ENCODE measurements at regions not wholly inside any gene's neighbourhood (a gene's known extent, or its start where the extent isn't known, plus 50 kb on each side); places are given as distances from the start of the nearest gene placed in this dataset.
"Not testable (repeated sequence)": the region's sequence is repeated elsewhere in the genome, so short reads cannot be mapped to it uniquely, and the experiment has no call there.

DNA sequence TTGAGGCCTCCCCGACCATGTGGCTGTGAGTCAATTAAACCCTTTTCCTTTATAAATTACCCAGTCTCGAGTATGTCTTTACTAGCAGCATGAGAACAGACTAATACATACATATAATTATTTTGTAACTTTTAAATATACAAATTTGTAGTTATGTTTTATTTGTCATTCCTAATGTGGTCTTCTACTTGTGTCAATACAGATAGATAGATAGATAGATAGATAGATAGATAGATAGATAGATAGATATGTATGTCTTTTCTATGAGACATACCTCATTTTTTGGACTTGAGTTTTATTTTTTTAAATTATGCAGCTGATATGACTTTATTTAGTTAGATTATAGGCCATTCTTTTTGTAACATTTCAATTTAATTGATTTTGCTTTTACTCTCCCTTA lies 316.0 kb upstream of the TGIF2LY start:
- H2AK5ac ChIP-seq (ENCODE audit: low read length, severe bottlenecking); H3K18ac ChIP-seq (ENCODE audit: low read depth in 1 of 2, low read length in 2 of 2): not testable (repeated sequence)

DNA sequence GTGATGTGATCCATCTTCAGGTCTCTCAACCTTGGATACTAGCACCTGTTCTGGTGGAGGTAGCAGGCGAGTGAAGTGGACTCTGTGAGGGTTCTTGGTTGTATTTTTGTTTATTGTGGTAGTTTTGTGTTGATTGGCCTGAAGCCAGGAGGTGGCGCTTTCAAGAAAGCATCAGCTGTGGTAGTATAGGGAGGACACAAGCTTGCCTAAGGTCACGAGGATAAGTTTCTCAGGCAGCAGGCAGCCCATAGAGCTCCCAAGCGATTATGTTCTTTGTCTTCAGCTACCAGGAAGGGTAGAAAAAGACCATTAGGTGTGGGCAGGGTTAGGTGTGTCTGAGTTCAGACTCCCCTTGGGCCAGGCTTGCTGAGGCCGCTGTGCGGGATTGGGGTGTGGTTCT lies 290.8 kb upstream of the TGIF2LY start:
- H2BK12ac ChIP-seq (ENCODE audit: low read length in 2 of 2); H4K8ac ChIP-seq (ENCODE audit: low read length); DNase-seq; H3K4me2 ChIP-seq (ENCODE audit: low read length, poor library complexity, severe bottlenecking); H3K36me3 ChIP-seq (ENCODE audit: control insufficient read depth in 1 of 2, insufficient read depth in 2 of 2, low read depth in 1 of 2, low read length in 2 of 2); H3K79me1 ChIP-seq (replicated peaks; ENCODE audit: low read length, poor library complexity, severe bottlenecking); H3K27me3 ChIP-seq (ENCODE audit: control insufficient read depth in 1 of 2, insufficient read depth in 1 of 2, low read length in 2 of 2); H3K18ac ChIP-seq (ENCODE audit: low read depth in 1 of 2, low read length in 2 of 2); H3K9ac ChIP-seq (ENCODE audit: low read length); H4K91ac ChIP-seq (ENCODE audit: low read length); H3K4me3 ChIP-seq (ENCODE audit: insufficient read depth in 1 of 2, low read depth in 1 of 2, low read length in 2 of 2); H3K27ac ChIP-seq (ENCODE audit: low read length, poor library complexity, severe bottlenecking); H3K23ac ChIP-seq (ENCODE audit: low read length in 2 of 2); H3K4me1 ChIP-seq (ENCODE audit: control insufficient read depth, insufficient read depth, low read depth, low read length); H2BK5ac ChIP-seq (ENCODE audit: low read depth, low read length, poor library complexity, severe bottlenecking); H2AFZ ChIP-seq (ENCODE audit: low read depth, low read length); H3K9me3 ChIP-seq (ENCODE audit: control insufficient read depth, low read length); H2AK5ac ChIP-seq (ENCODE audit: low read length, severe bottlenecking); H3K14ac ChIP-seq (ENCODE audit: low read length in 2 of 2); H3K4ac ChIP-seq (ENCODE audit: low read depth in 1 of 2, low read length in 2 of 2); H2BK15ac ChIP-seq (ENCODE audit: low read depth, poor library complexity, severe bottlenecking); H2BK120ac ChIP-seq (ENCODE audit: low read depth, low read length): not testable (repeated sequence)
- 33% methylated on average over 1 of the region's 6 CpGs for WGBS

More for the DNA sequence above, 316.0 kb upstream of the TGIF2LY start:
- H4K91ac ChIP-seq (ENCODE audit: low read length); H4K8ac ChIP-seq (ENCODE audit: low read length); H3K4me3 ChIP-seq (ENCODE audit: insufficient read depth in 1 of 2, low read depth in 1 of 2, low read length in 2 of 2); H2BK5ac ChIP-seq (ENCODE audit: low read depth, low read length, poor library complexity, severe bottlenecking); H3K23ac ChIP-seq (ENCODE audit: low read length in 2 of 2); H2AFZ ChIP-seq (ENCODE audit: low read depth, low read length); H3K27ac ChIP-seq (ENCODE audit: low read length, poor library complexity, severe bottlenecking); H3K27me3 ChIP-seq (ENCODE audit: control insufficient read depth in 1 of 2, insufficient read depth in 1 of 2, low read length in 2 of 2); H2BK120ac ChIP-seq (ENCODE audit: low read depth, low read length); H2BK12ac ChIP-seq (ENCODE audit: low read length in 2 of 2); H3K14ac ChIP-seq (ENCODE audit: low read length in 2 of 2); H3K9me3 ChIP-seq (ENCODE audit: control insufficient read depth, low read length); H3K79me1 ChIP-seq (replicated peaks; ENCODE audit: low read length, poor library complexity, severe bottlenecking); H3K4me1 ChIP-seq (ENCODE audit: control insufficient read depth, insufficient read depth, low read depth, low read length); H3K4ac ChIP-seq (ENCODE audit: low read depth in 1 of 2, low read length in 2 of 2); H2BK15ac ChIP-seq (ENCODE audit: low read depth, poor library complexity, severe bottlenecking); H3K36me3 ChIP-seq (ENCODE audit: control insufficient read depth in 1 of 2, insufficient read depth in 2 of 2, low read depth in 1 of 2, low read length in 2 of 2); H3K4me2 ChIP-seq (ENCODE audit: low read length, poor library complexity, severe bottlenecking); DNase-seq; H3K9ac ChIP-seq (ENCODE audit: low read length): not testable (repeated sequence)
- no CpG with 5 or more reads among the region's 2 CpGs for WGBS

DNA sequence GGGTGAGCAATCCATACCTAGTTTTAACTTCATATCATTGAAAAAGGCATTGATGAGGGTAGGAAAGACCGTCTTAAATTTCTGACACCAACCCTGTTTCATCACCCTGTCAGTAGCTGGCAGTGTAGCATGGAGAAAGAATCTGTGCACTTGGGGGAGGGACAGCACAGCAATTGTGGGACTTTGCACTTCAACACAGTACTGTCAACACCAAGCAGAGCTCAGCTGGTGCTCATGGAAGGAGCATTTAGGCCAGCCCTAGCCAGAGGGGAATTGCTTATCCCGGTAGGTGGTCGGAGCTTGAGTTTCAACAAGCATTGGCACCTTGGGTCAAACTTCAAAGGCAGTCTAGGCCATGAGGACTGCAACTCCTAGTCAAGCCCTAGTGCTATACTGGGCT lies 281.6 kb upstream of the TGIF2LY start:
- H3K36me3 ChIP-seq (ENCODE audit: control insufficient read depth in 1 of 2, insufficient read depth in 2 of 2, low read depth in 1 of 2, low read length in 2 of 2); H2AK5ac ChIP-seq (ENCODE audit: low read length, severe bottlenecking); H2AFZ ChIP-seq (ENCODE audit: low read depth, low read length); H3K4me2 ChIP-seq (ENCODE audit: low read length, poor library complexity, severe bottlenecking); H2BK120ac ChIP-seq (ENCODE audit: low read depth, low read length); H3K18ac ChIP-seq (ENCODE audit: low read depth in 1 of 2, low read length in 2 of 2); H3K23ac ChIP-seq (ENCODE audit: low read length in 2 of 2); H3K4me3 ChIP-seq (ENCODE audit: insufficient read depth in 1 of 2, low read depth in 1 of 2, low read length in 2 of 2); H3K27me3 ChIP-seq (ENCODE audit: control insufficient read depth in 1 of 2, insufficient read depth in 1 of 2, low read length in 2 of 2); H4K91ac ChIP-seq (ENCODE audit: low read length); H3K79me1 ChIP-seq (replicated peaks; ENCODE audit: low read length, poor library complexity, severe bottlenecking); H4K8ac ChIP-seq (ENCODE audit: low read length); H2BK15ac ChIP-seq (ENCODE audit: low read depth, poor library complexity, severe bottlenecking); H3K4me1 ChIP-seq (ENCODE audit: control insufficient read depth, insufficient read depth, low read depth, low read length); H3K9ac ChIP-seq (ENCODE audit: low read length); H3K27ac ChIP-seq (ENCODE audit: low read length, poor library complexity, severe bottlenecking); H3K9me3 ChIP-seq (ENCODE audit: control insufficient read depth, low read length); H3K14ac ChIP-seq (ENCODE audit: low read length in 2 of 2); H2BK12ac ChIP-seq (ENCODE audit: low read length in 2 of 2); H3K4ac ChIP-seq (ENCODE audit: low read depth in 1 of 2, low read length in 2 of 2); H2BK5ac ChIP-seq (ENCODE audit: low read depth, low read length, poor library complexity, severe bottlenecking); DNase-seq: not testable (repeated sequence)
- WGBS: no CpG with 5 or more reads among the region's 3 CpGs

DNA sequence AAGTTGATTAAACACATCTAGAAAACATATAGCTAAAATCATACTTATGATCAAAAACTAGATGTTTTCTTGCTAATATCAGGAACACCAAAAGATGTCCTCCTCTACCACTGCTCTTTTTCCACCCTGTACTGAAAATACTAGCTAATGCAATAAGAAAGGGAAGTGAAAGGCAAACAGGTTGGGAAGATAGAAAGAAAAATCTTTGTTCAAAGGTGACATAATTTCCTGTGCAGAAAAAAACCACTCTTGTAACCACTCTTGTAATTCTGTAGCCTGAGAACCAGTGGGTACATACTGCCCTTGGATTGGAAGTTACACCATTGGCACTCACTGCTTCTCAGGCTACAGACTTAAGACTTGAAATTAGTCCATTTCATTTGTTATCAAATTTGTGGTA lies 258.9 kb upstream of the TGIF2LY start:
- not testable (repeated sequence) for H2BK12ac ChIP-seq (ENCODE audit: low read length in 2 of 2); H2BK15ac ChIP-seq (ENCODE audit: low read depth, poor library complexity, severe bottlenecking); H3K4me1 ChIP-seq (ENCODE audit: control insufficient read depth, insufficient read depth, low read depth, low read length); H3K4me2 ChIP-seq (ENCODE audit: low read length, poor library complexity, severe bottlenecking); H3K79me1 ChIP-seq (replicated peaks; ENCODE audit: low read length, poor library complexity, severe bottlenecking); DNase-seq; H3K4ac ChIP-seq (ENCODE audit: low read depth in 1 of 2, low read length in 2 of 2); H3K27me3 ChIP-seq (ENCODE audit: control insufficient read depth in 1 of 2, insufficient read depth in 1 of 2, low read length in 2 of 2); H2AK5ac ChIP-seq (ENCODE audit: low read length, severe bottlenecking); H3K23ac ChIP-seq (ENCODE audit: low read length in 2 of 2); H2BK5ac ChIP-seq (ENCODE audit: low read depth, low read length, poor library complexity, severe bottlenecking); H4K91ac ChIP-seq (ENCODE audit: low read length); H3K4me3 ChIP-seq (ENCODE audit: insufficient read depth in 1 of 2, low read depth in 1 of 2, low read length in 2 of 2); H2BK120ac ChIP-seq (ENCODE audit: low read depth, low read length); H2AFZ ChIP-seq (ENCODE audit: low read depth, low read length); H3K18ac ChIP-seq (ENCODE audit: low read depth in 1 of 2, low read length in 2 of 2); H3K14ac ChIP-seq (ENCODE audit: low read length in 2 of 2); H3K9ac ChIP-seq (ENCODE audit: low read length); H3K9me3 ChIP-seq (ENCODE audit: control insufficient read depth, low read length); H4K8ac ChIP-seq (ENCODE audit: low read length); H3K36me3 ChIP-seq (ENCODE audit: control insufficient read depth in 1 of 2, insufficient read depth in 2 of 2, low read depth in 1 of 2, low read length in 2 of 2); H3K27ac ChIP-seq (ENCODE audit: low read length, poor library complexity, severe bottlenecking)
